Right cardiac atrium (tissue), 5 donors: ENCODE measurements at regions not wholly inside any gene's neighbourhood (a gene's known extent, or its start where the extent isn't known, plus 50 kb on each side); places are given as distances from the start of the nearest gene placed in this dataset.
"Not testable (repeated sequence)": the region's sequence is repeated elsewhere in the genome, so short reads cannot be mapped to it uniquely, and the experiment has no call there.

Experiments used
- ATAC-seq, 2 donors: fragments of 200-7000 bp; cut with Tn5 transposase; one replicate each; pipeline versions ENCODE4 v1.8.0 to v1.9.1; 2020; ENCODE audit warnings: moderate library complexity in 2 of 2, mild to moderate bottlenecking in 1 of 2
- DNase-seq, 3 donors: peaks; one replicate each; pipeline ENCODE4 v3.0.0-alpha.2; 2020
- H3K27ac ChIP-seq: one replicate; pipeline ENCODE4 v1.5.1; 2013; ENCODE audit warnings: mild to moderate bottlenecking, low read length, control low read depth, moderate library complexity
- H3K27me3 ChIP-seq: one replicate; pipeline ENCODE4 v1.6.1; 2013; ENCODE audit not compliant: control insufficient read depth, insufficient read depth
- H3K4me1 ChIP-seq: one replicate; pipeline ENCODE4 v1.6.1; 2013; ENCODE audit warnings: low read length; ENCODE audit not compliant: control insufficient read depth, insufficient read depth
- H3K4me3 ChIP-seq: one replicate; pipeline ENCODE4 v1.5.1; 2013; ENCODE audit warnings: low read length, control low read depth
- H3K9me3 ChIP-seq: one replicate; pipeline ENCODE4 v1.6.1; 2013; ENCODE audit warnings: low read length; ENCODE audit not compliant: control insufficient read depth
- WGBS: extraction: QIAGEN DNeasy Blood & Tissue Kit; methylation state at CpG from one replicate; pipeline ENCODE4 v1.1.7; 2013; 5-methylcytosine and 5-hydroxymethylcytosine counted together
- intact Hi-C, 4 donors: fragments of 100-400 bp; cut with DNase I; formaldehyde crosslinking; loops; one replicate each; pipeline versions ENCODE4 v1.11.0 to v1.14.0; 2022 to 2023
- donor health status: healthy with polysubstance abuse.
- donor health status: DM: no; HTN: yes; CAD: no.
- donor health status: DM: no; HTN: no; CAD: no.
- donor health status: DM: no; HTN: yes; CAD: no; lungs with severe emphysema.
- donor health status: DM: yes; HTN: yes; CAD: no.

DNA sequence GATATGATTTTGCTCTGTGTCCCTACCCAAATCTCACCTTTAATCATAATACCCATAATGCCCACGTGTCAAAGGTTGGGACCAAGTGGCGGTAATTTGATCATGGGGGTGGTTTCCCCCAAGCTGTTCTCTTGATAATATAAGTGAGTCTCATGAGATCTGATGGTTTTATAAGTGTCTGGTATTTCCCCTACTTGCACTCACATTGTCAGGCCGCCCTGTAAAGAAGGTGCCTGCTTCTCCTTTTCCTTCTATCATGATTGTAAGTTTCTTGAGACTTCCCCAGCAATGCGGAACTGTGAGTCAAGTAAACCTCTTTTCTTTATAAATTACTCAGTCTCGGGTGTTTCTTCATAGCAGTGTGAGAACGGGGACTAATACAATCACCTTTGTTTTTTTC lies 279.8 kb downstream of the ARPP21 start:
- ATAC-seq (no peak), DNase-seq (no peak)
- no peaks in the 10 kb centered on the region for H3K4me1 ChIP-seq
- intact Hi-C loops, result no loop called here
- no peaks in the 10 kb centered on the region for H3K27me3 ChIP-seq
- H3K27ac ChIP-seq, result no peak overlapping the region
- H3K9me3 ChIP-seq, result no peaks in the 10 kb centered on the region
- 93% methylated on average over 6 of the region's 6 CpGs for WGBS
- H3K4me3 ChIP-seq, result no peak overlapping the region

DNA sequence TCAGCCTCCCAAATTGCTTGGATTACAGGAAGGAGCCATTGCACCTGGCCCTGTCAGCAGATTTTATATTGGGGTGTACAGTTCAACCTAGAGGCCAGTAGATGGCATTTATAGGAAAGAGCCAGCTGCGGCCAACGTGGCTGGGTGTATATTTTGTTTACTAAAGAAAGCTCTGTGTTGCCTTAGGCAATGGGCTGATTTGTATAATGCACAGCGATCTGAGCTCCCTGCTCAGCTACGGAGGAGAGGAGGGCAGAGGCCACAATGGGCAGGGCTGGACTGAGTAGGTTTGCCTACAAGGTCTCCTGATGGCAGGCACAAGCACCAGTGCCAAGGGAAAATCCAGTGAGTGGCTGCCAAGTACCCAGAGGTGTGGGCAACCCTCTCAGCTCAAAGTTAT lies 282.4 kb downstream of the ARPP21 start:
- DNase-seq (no peak), ATAC-seq (no peak)
- 95% methylated on average over 4 of the region's 4 CpGs for WGBS
- no peak overlapping the region for H3K27ac ChIP-seq
- intact Hi-C loops, result no loop called here
- no peak overlapping the region for H3K4me3 ChIP-seq
- H3K9me3 ChIP-seq, result no peaks in the 10 kb centered on the region
- H3K27me3 ChIP-seq, result no peaks in the 10 kb centered on the region
- no peaks in the 10 kb centered on the region for H3K4me1 ChIP-seq

DNA sequence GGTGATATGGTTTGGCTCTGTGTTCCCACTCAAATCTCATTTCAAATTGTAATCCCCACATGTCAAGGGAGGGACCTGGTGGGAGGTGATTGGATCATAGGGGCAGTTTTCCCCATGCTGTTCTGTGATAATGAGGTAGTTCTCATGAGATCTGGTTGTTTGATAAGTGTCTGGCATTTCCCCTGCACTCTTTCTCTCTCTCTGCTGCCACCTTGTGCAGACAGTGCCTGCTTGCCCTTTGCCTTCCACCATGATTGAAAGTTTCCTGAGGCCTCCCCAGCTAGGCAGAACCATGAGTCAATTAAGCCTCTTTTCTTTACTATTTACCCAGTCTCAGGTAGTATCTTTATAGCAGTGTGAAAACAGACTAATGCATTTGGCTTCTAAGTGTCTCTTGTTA lies 284.7 kb downstream of the ARPP21 start:
- ATAC-seq, DNase-seq, H3K4me1 ChIP-seq, H3K4me3 ChIP-seq, intact Hi-C loops, H3K27me3 ChIP-seq, H3K27ac ChIP-seq, H3K9me3 ChIP-seq: not testable (repeated sequence)

DNA sequence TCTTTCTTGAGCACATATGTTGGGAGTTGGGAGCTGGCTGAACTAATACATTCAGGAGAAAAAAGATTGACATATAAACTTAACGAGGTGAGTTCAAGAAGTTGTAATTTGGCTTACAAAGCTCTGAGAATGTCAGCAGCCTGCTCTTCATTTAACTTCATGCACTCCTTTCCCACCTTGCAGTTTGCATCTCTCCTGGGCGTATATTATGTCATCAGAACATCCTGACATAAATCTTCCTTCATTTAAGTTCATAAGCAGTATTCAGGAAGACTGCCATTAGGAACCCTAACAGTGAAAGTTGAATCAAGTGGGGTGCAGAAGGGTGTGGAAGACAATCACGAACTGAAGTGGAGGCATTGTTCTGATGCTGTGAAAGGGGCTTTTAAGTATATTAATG lies 288.1 kb downstream of the ARPP21 start:
- WGBS, result 79% methylated on average over 3 of the region's 3 CpGs
- Histone ChIP-seq H3K4me1 (no peaks in the 10 kb centered on the region), H3K9me3 (no peaks in the 10 kb centered on the region), H3K27ac (no peak overlapping the region), H3K27me3 (no peaks in the 10 kb centered on the region), H3K4me3 (no peak overlapping the region)
- ATAC-seq (no peak), DNase-seq (no peak)
- intact Hi-C loops, result no loop called here

DNA sequence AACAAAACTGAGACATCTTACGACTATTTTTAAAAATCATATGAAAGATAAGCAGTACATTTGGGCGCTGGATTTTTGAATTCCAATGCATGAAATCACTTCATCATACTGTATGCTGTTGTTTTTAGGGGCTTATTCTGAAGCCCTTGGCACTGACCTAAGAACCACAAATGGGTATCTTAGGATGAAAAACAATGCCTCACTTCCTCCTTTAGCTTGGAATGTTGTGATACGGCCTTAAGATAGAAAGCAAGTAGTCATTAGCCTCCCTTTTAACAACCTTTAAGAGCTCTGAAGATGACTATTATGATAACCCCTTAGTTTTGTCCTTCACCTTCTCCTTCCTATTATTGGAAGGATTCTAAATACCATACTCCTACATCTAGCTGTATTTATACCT lies 289.8 kb downstream of the ARPP21 start:
- Histone ChIP-seq H3K4me3 (no peak overlapping the region), H3K9me3 (no peaks in the 10 kb centered on the region), H3K27ac (no peak overlapping the region), H3K4me1 (no peaks in the 10 kb centered on the region), H3K27me3 (no peaks in the 10 kb centered on the region)
- intact Hi-C loops, result no loop called here
- no peak for DNase-seq
- ATAC-seq, result no peak
- WGBS, result 67% methylated on average over 3 of the region's 3 CpGs

DNA sequence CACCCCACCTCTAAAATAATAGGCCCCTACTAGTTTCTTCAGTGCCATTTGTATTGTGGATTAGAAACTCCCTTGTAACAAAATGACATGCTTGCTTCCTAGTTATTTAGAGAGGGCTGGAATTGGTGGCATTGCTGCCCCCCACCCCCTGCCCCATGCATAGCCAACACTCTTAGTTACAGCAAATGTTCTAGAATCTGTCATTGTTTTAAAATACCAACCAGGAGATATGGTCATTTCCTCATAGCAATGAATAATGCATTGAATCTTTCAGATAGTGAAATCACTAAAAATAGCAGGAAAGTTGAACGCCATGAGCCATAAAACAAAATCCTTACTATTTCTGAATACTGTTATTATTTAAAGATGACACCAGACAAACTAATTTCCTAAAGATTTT lies 292.5 kb downstream of the ARPP21 start:
- H3K4me1 ChIP-seq, result no peaks in the 10 kb centered on the region
- no peak overlapping the region for H3K4me3 ChIP-seq
- ATAC-seq (no peak), DNase-seq (no peak)
- no peaks in the 10 kb centered on the region for H3K9me3 ChIP-seq
- no peaks in the 10 kb centered on the region for H3K27me3 ChIP-seq
- 49% methylated on average over 1 of the region's 1 CpG for WGBS
- H3K27ac ChIP-seq, result no peak overlapping the region
- intact Hi-C loops, result no loop called here

DNA sequence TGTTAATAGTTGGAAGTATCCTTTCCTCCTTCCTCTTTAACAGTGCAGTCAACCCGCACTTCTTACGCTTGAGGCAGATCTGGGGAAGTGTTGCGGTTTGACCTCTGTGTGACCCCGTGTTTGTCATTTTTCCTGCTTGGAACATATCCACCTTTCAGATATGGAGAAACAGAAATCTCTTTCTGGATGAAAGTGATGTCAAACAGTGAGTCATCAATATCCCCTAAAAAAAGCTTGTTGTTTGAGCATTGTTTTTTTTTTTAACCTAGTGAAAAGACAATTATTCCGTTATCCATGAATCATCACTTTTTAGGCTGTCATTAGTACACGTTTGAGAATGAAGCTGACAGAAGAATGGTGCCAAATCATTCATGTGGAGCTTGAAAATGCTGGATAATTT lies 293.7 kb downstream of the ARPP21 start:
- WGBS, result 8% methylated on average over 6 of the region's 6 CpGs
- Histone ChIP-seq H3K4me3 (peak overlapping the region; percentile 4), H3K4me1 (no peaks in the 10 kb centered on the region), H3K27me3 (no peaks in the 10 kb centered on the region), H3K27ac (no peak overlapping the region), H3K9me3 (no peaks in the 10 kb centered on the region)
- intact Hi-C loops, result no loop called here
- DNase-seq (no peak), ATAC-seq (no peak)

DNA sequence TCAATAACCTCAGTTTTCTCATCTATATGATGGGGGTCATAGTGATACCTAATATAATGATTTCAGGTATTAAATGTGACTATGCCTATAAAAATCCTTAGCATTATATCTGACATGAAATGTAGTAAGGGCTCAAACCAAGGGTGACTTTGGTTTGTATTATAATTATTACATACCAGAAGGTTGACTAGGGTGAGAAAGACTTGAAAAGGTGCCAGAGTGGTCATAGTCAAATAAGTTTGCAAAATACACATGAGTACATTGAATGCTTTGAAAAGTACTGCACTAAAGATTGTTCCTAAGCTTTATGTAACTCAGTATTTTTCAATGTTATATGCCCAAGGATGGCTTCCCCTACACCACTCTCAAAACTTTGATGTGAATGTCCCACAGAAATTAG lies 297.2 kb downstream of the ARPP21 start:
- intact Hi-C loops, result no loop called here
- no peaks in the 10 kb centered on the region for H3K4me1 ChIP-seq
- no peak for DNase-seq
- ATAC-seq, result no peak
- no peaks in the 10 kb centered on the region for H3K9me3 ChIP-seq
- H3K4me3 ChIP-seq, result no peak overlapping the region
- H3K27ac ChIP-seq, result no peak overlapping the region
- no peaks in the 10 kb centered on the region for H3K27me3 ChIP-seq

DNA sequence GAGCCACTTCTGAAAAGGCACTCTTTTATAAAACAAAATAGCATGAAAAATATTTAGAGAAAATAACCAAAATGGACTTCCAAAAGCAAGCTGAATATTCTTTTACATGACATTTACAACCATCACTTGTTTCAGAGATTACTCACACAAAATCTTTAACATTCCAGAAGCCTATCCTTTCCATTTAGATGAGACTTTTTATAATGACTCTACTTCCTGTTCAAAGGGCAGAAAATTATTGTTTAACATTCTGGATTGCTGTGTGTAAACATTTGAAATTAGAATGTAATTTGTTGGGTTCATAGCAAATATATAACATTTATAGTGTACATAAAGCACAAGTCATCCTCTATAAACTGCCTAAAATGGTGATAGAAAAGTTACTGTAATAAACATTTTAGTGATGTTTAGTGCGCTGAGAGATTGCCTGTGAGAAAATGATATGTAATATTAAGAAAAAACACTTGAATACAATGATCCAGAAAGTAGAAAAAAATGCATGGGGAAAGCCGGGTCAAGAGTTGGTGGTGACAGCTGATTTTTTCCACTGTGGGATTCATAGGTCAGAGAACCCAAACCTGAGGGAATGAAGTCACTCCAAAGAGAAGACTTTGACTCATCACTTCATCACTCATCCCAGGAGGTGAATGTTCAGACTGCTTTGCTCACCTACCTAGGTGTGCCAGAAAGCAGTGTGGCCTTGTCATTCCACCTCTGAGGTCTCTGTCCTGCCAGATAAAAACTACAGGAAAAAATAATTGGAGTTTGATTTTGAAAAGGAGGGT lies 305.8 kb downstream of the ARPP21 start:
- 91% methylated on average over 2 of the region's 2 CpGs for WGBS
- DNase-seq, result no peak

DNA sequence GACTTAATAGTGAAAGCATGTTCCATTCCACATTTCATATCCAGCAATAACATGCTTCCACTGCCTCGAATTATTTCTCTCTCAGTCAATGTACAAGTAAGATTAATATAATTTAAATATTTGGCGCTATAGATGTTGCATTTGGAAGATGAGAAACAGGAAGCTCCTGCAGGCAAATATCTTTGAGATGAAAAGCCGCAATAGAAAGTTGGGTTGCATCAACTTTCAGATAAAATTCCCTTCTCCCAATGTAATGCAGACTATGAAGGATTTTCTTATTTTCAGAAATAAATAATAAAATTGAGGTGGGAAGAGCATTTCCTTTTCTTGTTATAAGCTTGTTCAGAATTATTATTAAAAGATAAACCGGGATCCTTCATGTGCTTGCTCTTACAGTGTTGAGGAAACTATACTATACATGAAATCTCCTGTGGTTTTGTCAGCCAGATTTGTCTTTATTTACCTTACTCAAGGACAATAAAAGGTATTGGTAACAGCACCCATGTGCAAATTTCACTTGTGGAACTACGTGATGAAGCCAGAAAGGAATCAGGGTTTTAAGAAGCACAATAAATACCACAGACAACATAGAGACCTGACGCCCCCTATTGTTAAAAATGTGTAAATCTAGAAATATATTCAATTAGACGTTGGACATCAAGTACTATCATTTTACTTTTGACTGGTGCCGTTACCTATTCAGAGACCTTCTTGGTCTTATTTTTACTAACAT lies 307.0 kb downstream of the ARPP21 start:
- ATAC-seq (no peak), DNase-seq (no peak)

More for the DNA sequence above, 305.8 kb downstream of the ARPP21 start:
- ATAC-seq, result no peak
- Histone ChIP-seq H3K4me1 (no peaks in the 10 kb centered on the region), H3K4me3 (no peak overlapping the region), H3K9me3 (no peaks in the 10 kb centered on the region), H3K27me3 (no peaks in the 10 kb centered on the region), H3K27ac (no peak overlapping the region)
- intact Hi-C loops, result no loop called here

DNA sequence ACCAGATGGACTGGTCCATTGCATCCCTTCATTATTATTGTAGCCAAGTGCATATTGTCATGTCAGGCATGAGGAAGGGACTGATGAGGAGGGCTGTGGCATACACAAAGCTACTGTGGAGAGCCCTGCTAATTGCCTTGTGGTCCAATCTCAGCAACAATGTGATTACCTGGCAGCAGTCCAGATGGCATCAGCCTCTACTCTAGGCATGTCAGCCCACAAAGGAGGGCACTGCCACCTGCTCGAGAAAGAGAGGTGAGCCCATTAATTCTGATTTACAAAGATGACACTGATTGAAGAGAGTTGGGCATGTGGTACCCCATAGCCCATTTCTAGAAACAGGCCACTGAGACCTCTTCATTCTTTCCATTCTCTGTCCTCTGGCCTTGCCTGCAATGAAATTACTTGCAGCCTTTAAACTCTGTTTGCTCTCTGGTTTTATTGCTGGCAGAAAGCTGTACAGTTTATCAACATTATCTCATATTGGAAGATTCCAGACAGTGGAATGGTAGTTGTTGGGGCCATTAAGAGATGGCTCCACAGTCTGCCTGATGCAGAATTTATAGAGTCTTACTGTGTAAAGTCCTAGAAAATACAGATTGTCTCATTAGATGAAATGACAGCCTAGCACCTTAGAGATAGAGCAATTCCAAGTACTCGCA lies 307.7 kb downstream of the ARPP21 start:
- no peak overlapping the region for H3K27ac ChIP-seq
- H3K4me3 ChIP-seq, result no peak overlapping the region
- no peak for ATAC-seq
- WGBS, result 87% methylated on average over 2 of the region's 2 CpGs
- no peaks in the 10 kb centered on the region for H3K27me3 ChIP-seq
- intact Hi-C loops, result no loop called here
- no peaks in the 10 kb centered on the region for H3K4me1 ChIP-seq
- H3K9me3 ChIP-seq, result no peaks in the 10 kb centered on the region
- DNase-seq, result no peak

More for the DNA sequence above, 307.0 kb downstream of the ARPP21 start:
- Histone ChIP-seq H3K27ac (no peak overlapping the region), H3K9me3 (no peaks in the 10 kb centered on the region), H3K4me1 (no peaks in the 10 kb centered on the region), H3K27me3 (no peaks in the 10 kb centered on the region), H3K4me3 (no peak overlapping the region)
- 41% methylated on average over 8 of the region's 8 CpGs for WGBS
- intact Hi-C loops, result no loop called here
